Calu3 (cell line): ENCODE measurements at regions not wholly inside any gene's neighbourhood (a gene's known extent, or its start where the extent isn't known, plus 50 kb on each side); places are given as distances from the start of the nearest gene placed in this dataset.
"Not testable (repeated sequence)": the region's sequence is repeated elsewhere in the genome, so short reads cannot be mapped to it uniquely, and the experiment has no call there.

Source experiments
- BruUV-seq: library from RNA; stranded (reverse); fragments of 400-500 nt; replicated peaks from 2 replicates; lab custom pipeline; 2021; lab: Mats Ljungman, UMichigan
- CTCF ChIA-PET: fragments of 300-600 bp; sonication (Branson Sonifier 250); formaldehyde crosslinking; loops from one replicate; lab custom pipeline; 2022; ENCODE audit warnings: antibody characterized with exemption; lab: Charles Lee
- DNase-seq: peaks from one replicate; pipeline ENCODE4 v3.0.0; 2022
- H3K27ac Mint-ChIP-seq: one replicate; pipeline ENCODE4 v1.8.0; 2022; ENCODE audit warnings: mixed read lengths; ENCODE audit not compliant: unreplicated experiment
- H3K27me3 Mint-ChIP-seq: one replicate; pipeline ENCODE4 v1.8.0; 2022; ENCODE audit warnings: mixed read lengths; ENCODE audit not compliant: unreplicated experiment
- H3K36me3 Mint-ChIP-seq: one replicate; pipeline ENCODE4 v1.8.0; 2022; ENCODE audit warnings: mild to moderate bottlenecking, moderate library complexity, mixed read lengths; ENCODE audit not compliant: insufficient read depth, unreplicated experiment
- H3K4me1 Mint-ChIP-seq: one replicate; pipeline ENCODE4 v1.8.0; 2022; ENCODE audit warnings: mild to moderate bottlenecking, low read depth, mixed read lengths; ENCODE audit not compliant: unreplicated experiment
- H3K4me3 Mint-ChIP-seq: one replicate; pipeline ENCODE4 v1.8.0; 2022; ENCODE audit warnings: mild to moderate bottlenecking, low read depth, moderate library complexity, mixed read lengths; ENCODE audit not compliant: unreplicated experiment
- H3K9me3 Mint-ChIP-seq: one replicate; pipeline ENCODE4 v1.8.0; 2022; ENCODE audit warnings: low read depth, mixed read lengths; ENCODE audit not compliant: unreplicated experiment
- intact Hi-C: fragments of 100-400 bp; cut with micrococcal nuclease; formaldehyde crosslinking; loops from one replicate; pipeline ENCODE4 v1.10.0; 2022; ENCODE audit not compliant: unreplicated experiment
- TF ChIP-seq, protein P1 (sequence below): fragments of 200-600 bp; IDR thresholded peaks from one replicate; pipeline ENCODE4 v1.8.0; 2022; ENCODE audit warnings: antibody characterized with exemption; ENCODE audit not compliant: unreplicated experiment

DNA sequence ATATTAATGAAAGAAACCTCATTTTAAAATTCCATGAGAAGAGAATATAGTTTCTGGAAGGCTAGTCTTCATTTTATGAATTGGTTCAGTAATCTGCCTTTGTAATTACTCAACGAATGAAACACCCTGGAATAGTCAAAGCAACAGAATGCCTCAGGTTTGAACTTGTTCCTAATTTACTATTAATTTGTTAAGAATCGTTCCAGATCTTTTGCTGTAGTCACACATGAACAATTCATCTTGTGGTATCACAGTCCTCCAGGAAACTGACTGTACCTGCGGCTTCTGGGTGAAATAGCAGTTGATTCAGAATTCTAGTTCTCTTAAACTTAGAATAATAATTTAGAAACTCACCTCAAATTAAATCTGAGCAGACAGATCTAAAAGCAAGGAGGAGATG lies 282.7 kb upstream of the MAP2 start:
- H3K36me3 Mint-ChIP-seq, result no peaks in the 10 kb centered on the region
- H3K27ac Mint-ChIP-seq, result no peak overlapping the region
- H3K9me3 Mint-ChIP-seq, result peaks cover 2% of the 10 kb centered on the region
- H3K4me3 Mint-ChIP-seq, result no peak overlapping the region
- no peaks in the 10 kb centered on the region for H3K27me3 Mint-ChIP-seq
- CTCF ChIA-PET, result no interaction called here
- BruUV-seq, result no TSS peak
- H3K4me1 Mint-ChIP-seq, result peaks cover 10% of the 10 kb centered on the region
- TF ChIP-seq, protein P1, sequence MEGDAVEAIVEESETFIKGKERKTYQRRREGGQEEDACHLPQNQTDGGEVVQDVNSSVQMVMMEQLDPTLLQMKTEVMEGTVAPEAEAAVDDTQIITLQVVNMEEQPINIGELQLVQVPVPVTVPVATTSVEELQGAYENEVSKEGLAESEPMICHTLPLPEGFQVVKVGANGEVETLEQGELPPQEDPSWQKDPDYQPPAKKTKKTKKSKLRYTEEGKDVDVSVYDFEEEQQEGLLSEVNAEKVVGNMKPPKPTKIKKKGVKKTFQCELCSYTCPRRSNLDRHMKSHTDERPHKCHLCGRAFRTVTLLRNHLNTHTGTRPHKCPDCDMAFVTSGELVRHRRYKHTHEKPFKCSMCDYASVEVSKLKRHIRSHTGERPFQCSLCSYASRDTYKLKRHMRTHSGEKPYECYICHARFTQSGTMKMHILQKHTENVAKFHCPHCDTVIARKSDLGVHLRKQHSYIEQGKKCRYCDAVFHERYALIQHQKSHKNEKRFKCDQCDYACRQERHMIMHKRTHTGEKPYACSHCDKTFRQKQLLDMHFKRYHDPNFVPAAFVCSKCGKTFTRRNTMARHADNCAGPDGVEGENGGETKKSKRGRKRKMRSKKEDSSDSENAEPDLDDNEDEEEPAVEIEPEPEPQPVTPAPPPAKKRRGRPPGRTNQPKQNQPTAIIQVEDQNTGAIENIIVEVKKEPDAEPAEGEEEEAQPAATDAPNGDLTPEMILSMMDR, result no peak
- DNase-seq, result no peak
- intact Hi-C loops, result no loop called here

DNA sequence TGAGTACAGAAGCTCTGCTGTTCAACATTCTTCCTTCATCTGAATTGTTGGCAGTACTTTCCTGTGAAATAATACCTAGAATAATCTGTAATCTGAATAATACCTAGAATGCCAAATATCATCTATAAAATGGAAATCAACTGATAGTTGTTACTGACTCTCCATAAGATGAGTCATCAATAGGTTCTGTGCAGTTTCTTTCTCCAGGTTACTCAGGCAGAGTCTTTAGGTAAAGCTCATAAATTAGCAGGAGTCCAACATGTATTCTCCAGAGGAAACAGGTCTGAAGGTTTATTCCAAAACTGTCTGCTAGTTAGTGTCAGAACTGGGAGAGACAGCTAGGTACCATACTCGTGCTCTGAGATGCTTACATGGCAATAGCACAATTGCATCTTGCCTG lies 282.0 kb upstream of the MAP2 start:
- no TSS peak for BruUV-seq
- no peak for DNase-seq

DNA sequence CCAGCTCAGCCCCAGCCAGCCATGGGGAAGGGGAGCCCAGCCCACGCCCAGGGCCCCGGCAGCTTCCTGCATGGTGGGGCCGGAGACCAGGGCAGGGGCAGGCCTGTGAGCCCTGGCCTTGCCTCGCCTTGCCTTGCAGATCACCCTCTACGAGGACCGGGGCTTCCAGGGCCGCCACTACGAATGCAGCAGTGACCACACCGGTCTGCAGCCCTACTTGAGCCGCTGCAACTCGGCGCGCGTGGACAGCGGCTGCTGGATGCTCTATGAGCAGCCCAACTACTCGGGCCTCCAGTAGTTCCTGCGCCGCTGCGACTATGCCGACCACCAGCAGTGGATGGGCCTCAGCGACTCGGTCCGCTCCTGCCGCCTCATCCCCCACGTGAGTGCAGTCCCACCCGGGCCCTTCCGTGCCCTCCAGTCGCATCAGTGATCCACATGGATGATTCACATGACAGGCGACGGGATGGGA lies 278.6 kb upstream of the MAP2 start:
- BruUV-seq, H3K4me3 Mint-ChIP-seq, intact Hi-C loops, H3K36me3 Mint-ChIP-seq, H3K27me3 Mint-ChIP-seq, DNase-seq, H3K4me1 Mint-ChIP-seq, H3K9me3 Mint-ChIP-seq, H3K27ac Mint-ChIP-seq, CTCF ChIA-PET: not testable (repeated sequence)

More for the DNA sequence above, 282.0 kb upstream of the MAP2 start:
- CTCF ChIA-PET, result no interaction called here
- Mint-ChIP-seq H3K9me3 (peaks cover 2% of the 10 kb centered on the region), H3K4me3 (no peak overlapping the region), H3K36me3 (no peaks in the 10 kb centered on the region), H3K27me3 (no peaks in the 10 kb centered on the region), H3K27ac (no peak overlapping the region), H3K4me1 (peaks cover 10% of the 10 kb centered on the region)
- intact Hi-C loops, result no loop called here
- TF ChIP-seq, protein P1, result no peak

DNA sequence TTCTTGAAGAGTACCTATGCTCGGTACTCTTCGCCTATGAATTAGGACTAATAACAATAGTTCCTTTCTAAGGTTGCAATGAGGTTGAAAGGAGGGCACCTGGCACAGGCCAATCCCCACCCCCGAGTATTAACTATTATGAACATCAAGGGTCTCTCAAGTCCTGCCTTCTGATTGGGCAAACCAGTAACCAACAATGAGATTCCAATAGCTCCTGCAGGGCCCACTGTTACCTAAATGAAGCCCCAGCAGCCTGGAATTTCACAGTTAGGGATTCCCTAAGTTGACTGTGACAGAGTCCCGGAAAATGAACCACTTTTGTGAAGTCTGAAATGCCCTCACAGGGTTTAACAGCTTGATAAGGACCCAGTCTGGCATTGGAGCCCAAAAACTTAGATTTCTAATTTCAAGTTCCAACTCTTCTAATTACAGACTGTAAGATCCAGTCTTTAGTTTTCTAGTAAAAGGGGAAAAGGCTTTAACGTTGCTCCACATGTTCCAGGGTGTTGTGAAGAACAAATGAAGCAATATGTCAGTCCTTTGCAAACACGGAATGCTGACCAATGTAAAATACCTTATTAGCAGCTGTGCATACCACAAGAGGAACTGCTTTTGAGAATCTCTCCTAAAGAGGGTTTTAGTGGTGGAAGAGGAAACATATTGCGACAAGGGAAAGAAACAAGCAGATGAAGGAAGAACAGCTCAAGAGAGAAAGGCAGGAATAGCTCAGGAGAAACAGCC lies 277.7 kb upstream of the MAP2 start:
- peaks cover 10% of the 10 kb centered on the region for H3K4me1 Mint-ChIP-seq
- TF ChIP-seq, protein P1, result no peak
- no peak for DNase-seq

DNA sequence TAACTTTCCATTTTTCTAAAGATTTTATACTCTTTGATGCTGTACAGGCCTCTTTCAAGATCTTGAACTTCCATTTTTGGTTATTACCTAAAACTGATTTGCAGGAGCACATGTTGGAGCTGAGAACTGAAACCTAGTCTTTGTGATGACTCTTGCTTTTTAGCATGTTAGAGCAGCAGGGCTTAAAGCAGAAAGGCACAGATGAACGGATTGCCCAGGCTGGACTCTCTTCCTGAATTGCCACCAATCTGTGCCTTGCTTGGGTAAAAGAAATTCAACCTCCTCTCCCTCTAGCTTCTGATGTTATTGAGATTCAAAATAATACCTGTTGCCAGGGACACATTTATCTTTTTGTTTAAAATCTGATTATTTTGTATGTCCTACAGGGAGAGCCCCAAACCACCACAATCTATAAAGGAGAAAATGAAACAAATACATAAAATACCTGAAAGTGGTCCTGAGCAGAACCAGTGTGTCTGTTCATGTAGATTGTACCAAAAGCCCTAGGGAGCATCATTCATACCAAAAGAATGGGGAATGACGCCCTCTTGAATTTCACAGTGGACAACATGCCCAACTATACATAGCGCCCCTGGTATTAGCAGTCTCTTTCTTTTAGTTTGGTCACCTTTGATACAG lies 277.0 kb upstream of the MAP2 start:
- H3K4me3 Mint-ChIP-seq, result no peak overlapping the region
- no peaks in the 10 kb centered on the region for H3K36me3 Mint-ChIP-seq
- no peak overlapping the region for H3K27ac Mint-ChIP-seq
- H3K4me1 Mint-ChIP-seq, result peaks cover 10% of the 10 kb centered on the region
- no TSS peak for BruUV-seq
- H3K9me3 Mint-ChIP-seq, result no peaks in the 10 kb centered on the region
- no peaks in the 10 kb centered on the region for H3K27me3 Mint-ChIP-seq
- CTCF ChIA-PET, result no interaction called here
- no peak for DNase-seq
- intact Hi-C loops, result no loop called here
- TF ChIP-seq, protein P1, result no peak

More for the DNA sequence above, 277.7 kb upstream of the MAP2 start:
- Mint-ChIP-seq H3K36me3 (no peaks in the 10 kb centered on the region), H3K9me3 (no peaks in the 10 kb centered on the region), H3K27ac (no peak overlapping the region), H3K4me3 (no peak overlapping the region), H3K27me3 (no peaks in the 10 kb centered on the region)
- BruUV-seq, result no TSS peak
- intact Hi-C loops, result no loop called here
- CTCF ChIA-PET, result no interaction called here
